ENCODE measurements at regions not wholly inside any gene's neighbourhood (a gene's known extent, or its start where the extent isn't known, plus 50 kb on each side); places are given as distances from the start of the nearest gene placed in this dataset.
"Not testable (repeated sequence)": the region's sequence is repeated elsewhere in the genome, so short reads cannot be mapped to it uniquely, and the experiment has no call there.

DNA sequence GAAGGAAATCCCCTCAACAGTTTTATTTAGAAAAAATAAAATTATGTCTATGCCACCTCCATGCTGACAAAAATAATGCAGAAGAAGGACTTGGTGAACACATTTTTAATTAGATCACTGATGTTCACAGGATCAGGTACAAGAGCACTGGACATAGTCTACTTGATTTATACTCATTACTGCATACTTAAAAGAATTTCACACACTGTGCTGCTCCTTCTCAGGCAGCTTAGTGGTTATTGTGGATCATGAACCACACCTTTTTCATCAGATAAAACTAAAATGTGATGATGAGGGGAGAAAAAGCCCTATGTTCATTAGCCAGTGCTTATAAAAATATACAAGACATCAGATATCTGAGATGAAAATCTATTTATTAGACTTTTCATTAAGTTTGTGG is 103.3 kb upstream of the DPH5 start:
- TF ChIP-seq POLR2AphosphoS5 (IDR thresholded peaks at IDR 0.05) (no peak), POLR2A (IDR thresholded peaks at IDR 0.05) (no peak)
- TF ChIP-seq, protein P1, sequence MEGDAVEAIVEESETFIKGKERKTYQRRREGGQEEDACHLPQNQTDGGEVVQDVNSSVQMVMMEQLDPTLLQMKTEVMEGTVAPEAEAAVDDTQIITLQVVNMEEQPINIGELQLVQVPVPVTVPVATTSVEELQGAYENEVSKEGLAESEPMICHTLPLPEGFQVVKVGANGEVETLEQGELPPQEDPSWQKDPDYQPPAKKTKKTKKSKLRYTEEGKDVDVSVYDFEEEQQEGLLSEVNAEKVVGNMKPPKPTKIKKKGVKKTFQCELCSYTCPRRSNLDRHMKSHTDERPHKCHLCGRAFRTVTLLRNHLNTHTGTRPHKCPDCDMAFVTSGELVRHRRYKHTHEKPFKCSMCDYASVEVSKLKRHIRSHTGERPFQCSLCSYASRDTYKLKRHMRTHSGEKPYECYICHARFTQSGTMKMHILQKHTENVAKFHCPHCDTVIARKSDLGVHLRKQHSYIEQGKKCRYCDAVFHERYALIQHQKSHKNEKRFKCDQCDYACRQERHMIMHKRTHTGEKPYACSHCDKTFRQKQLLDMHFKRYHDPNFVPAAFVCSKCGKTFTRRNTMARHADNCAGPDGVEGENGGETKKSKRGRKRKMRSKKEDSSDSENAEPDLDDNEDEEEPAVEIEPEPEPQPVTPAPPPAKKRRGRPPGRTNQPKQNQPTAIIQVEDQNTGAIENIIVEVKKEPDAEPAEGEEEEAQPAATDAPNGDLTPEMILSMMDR (IDR thresholded peaks at IDR 0.05) = no peak
- Histone ChIP-seq H3K27ac (no peak overlapping the region), H3K36me3 (no peaks in the 10 kb centered on the region), H3K27me3 (no peaks in the 10 kb centered on the region), H3K4me3 (no peak overlapping the region), H3K4me1 (no peaks in the 10 kb centered on the region), H3K9me3 (no peaks in the 10 kb centered on the region)
- no peak for DNase-seq (ENCODE audit: low spot score in 2 of 2)
- intact Hi-C loops (cut with DNase I; ENCODE audit: low total_unique reads) = no loop called here

DNA sequence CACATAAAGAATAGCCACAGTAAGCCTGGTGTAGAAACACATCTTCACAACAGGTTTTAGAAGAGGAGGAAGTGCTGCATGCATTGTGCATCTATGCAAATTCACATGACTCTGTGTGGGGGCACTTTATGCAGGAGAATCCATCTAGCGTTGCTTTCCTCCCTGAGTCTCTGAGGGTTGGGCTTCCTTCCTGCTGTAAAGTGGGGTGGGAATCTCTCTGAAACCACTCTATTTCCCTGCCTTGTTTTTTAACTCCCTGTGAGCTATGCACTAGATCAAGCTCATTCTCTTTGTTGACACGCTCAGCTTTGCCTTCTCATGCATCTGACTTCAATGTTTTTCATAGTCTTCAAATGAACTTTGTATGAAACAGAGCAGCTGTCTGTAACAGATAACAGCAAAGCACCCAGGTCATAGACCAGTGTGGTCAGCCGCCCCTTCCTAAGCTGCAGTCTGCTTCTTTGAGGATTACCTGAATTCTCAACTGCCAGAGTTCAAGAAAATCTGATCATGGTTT is 102.7 kb upstream of the DPH5 start:
- no peak for DNase-seq (ENCODE audit: low spot score in 2 of 2)
- intact Hi-C loops (cut with DNase I; ENCODE audit: low total_unique reads) = no loop called here
- TF ChIP-seq, protein P1 (IDR thresholded peaks at IDR 0.05) = no peak
- TF ChIP-seq POLR2AphosphoS5 (IDR thresholded peaks at IDR 0.05) (no peak), POLR2A (IDR thresholded peaks at IDR 0.05) (no peak)
- Histone ChIP-seq H3K27me3 (no peaks in the 10 kb centered on the region), H3K9me3 (no peaks in the 10 kb centered on the region), H3K4me1 (no peaks in the 10 kb centered on the region), H3K27ac (no peak overlapping the region), H3K36me3 (no peaks in the 10 kb centered on the region), H3K4me3 (no peak overlapping the region)

DNA sequence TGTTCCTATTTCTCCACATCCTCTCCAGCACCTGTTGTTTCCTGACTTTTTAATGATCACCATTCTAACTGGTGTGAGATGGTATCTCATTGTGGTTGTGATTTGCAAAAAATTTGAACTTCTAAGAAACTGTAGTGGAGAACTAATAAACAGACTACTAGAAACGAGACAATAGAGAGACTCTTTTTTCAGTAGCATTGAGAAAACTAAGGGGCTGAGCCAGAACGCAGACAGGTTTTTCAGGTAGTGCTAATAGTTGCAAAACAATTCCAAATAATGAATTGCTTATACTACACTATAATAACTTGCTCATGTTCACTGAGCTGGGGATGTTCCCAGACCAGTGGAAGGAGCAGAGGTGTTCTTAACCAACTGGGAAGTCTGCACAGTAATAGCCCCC is 98.8 kb upstream of the DPH5 start:
- H3K9me3 ChIP-seq = no peaks in the 10 kb centered on the region
- no peaks in the 10 kb centered on the region for H3K27me3 ChIP-seq
- no peak for TF ChIP-seq POLR2AphosphoS5 (IDR thresholded peaks at IDR 0.05)
- TF ChIP-seq POLR2A (IDR thresholded peaks at IDR 0.05) = no peak
- DNase-seq (ENCODE audit: low spot score in 2 of 2) = peak in 1 of 2 donors; percentile 18
- H3K36me3 ChIP-seq = no peaks in the 10 kb centered on the region
- no peaks in the 10 kb centered on the region for H3K4me1 ChIP-seq
- intact Hi-C loops (cut with DNase I; ENCODE audit: low total_unique reads) = no loop called here
- no peak overlapping the region for H3K4me3 ChIP-seq
- H3K27ac ChIP-seq = no peak overlapping the region

DNA sequence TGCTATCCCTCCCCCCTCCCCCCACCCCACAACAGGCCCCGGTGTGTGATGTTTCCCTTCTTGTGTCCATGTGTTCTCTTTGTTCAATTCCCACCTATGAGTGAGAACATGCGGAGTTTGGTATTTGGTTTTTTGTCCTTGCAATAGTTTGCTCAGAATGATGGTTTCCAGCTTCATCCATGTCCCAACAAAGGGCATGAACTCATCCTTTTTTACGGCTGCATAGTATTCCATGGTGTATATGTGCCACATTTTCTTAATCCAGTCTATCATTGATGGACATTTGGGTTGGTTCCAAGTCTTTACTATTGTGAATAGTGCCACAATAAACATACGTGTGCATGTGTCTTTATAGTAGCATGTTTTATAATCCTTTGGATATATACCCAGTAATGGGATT is 98.3 kb upstream of the DPH5 start:
- intact Hi-C loops (cut with DNase I; ENCODE audit: low total_unique reads) = not testable (repeated sequence)

DNA sequence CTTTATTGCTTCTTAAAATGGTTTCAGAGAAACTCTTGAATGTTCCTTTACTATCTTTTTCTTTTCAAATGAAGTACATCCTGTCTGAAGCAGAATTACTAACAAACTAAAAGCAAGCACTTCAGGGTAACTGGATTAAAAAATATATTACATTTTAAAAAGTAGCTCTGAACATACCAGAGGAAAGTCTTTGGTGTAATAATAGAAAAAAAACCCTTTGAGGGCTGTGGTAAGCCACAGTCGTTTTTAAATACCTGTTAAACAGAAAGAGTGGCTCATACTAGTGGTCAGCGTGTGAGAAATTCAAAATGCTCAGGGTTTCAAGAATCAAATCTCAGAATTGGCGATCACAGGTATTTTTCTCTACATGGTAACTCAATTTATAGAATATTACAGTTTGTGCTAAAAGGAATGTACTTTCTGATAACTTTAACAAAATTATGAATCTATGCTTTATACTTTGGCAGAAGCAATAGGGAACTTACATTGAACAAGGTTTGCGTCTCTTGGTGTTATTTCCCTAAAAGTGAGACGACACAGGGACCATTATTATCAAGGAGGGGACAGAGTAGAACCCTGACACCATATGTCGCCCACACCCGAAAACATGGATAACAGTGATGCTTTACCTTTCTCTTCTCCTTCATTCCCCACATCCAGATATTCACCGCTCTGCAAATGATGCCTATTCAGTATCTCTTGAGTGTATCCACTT is 97.0 kb upstream of the DPH5 start:
- Histone ChIP-seq H3K4me1 (no peaks in the 10 kb centered on the region), H3K9me3 (no peaks in the 10 kb centered on the region), H3K4me3 (no peak overlapping the region), H3K27me3 (no peaks in the 10 kb centered on the region), H3K27ac (no peak overlapping the region), H3K36me3 (no peaks in the 10 kb centered on the region)
- no peak for DNase-seq (ENCODE audit: low spot score in 2 of 2)
- TF ChIP-seq, protein P1 (IDR thresholded peaks at IDR 0.05) = no peak
- TF ChIP-seq POLR2A (IDR thresholded peaks at IDR 0.05) (no peak), POLR2AphosphoS5 (IDR thresholded peaks at IDR 0.05) (no peak)
- intact Hi-C loops (cut with DNase I; ENCODE audit: low total_unique reads) = no loop called here

More for the DNA sequence above, 98.3 kb upstream of the DPH5 start:
- not testable (repeated sequence) for H3K27me3 ChIP-seq; H3K27ac ChIP-seq; H3K9me3 ChIP-seq; H3K36me3 ChIP-seq; H3K4me1 ChIP-seq; H3K4me3 ChIP-seq; DNase-seq (ENCODE audit: low spot score in 2 of 2)

DNA sequence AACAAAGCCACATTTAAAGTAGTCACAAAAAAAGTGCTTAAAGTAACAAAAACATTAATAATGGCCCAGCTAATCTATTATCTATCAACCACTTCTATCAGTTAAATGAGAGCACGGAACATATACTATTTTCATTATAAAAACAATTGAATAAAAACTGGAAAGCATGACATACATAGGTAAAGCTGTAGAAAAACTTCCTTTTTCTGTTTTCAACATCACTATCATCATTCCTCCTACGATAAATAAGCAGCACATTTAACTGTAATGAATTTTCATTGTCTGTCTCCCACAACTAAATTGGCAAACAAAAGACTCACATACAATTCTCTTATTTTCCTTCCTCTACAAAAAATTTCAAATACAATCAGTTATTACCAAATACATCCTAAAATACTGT is 96.4 kb upstream of the DPH5 start:
- Histone ChIP-seq H3K4me3 (no peak overlapping the region), H3K27me3 (no peaks in the 10 kb centered on the region), H3K27ac (no peak overlapping the region), H3K36me3 (no peaks in the 10 kb centered on the region), H3K9me3 (no peaks in the 10 kb centered on the region), H3K4me1 (no peaks in the 10 kb centered on the region)
- intact Hi-C loops (cut with DNase I; ENCODE audit: low total_unique reads) = no loop called here
- TF ChIP-seq POLR2AphosphoS5 (IDR thresholded peaks at IDR 0.05) = no peak
- TF ChIP-seq, protein P1 (IDR thresholded peaks at IDR 0.05) = no peak
- TF ChIP-seq POLR2A (IDR thresholded peaks at IDR 0.05) = no peak
- no peak for DNase-seq (ENCODE audit: low spot score in 2 of 2)
